Astrocyte (in vitro differentiated cells and primary cell): ENCODE measurements at regions not wholly inside any gene's neighbourhood (a gene's known extent, or its start where the extent isn't known, plus 50 kb on each side); places are given as distances from the start of the nearest gene placed in this dataset.

Source experiments
- CTCF ChIP-seq: IDR thresholded peaks from 2 replicates; pipeline ENCODE4 v1.5.1; 2011; ENCODE audit warnings: low read depth, mild to moderate bottlenecking, inconsistent platforms, low read length, moderate library complexity; ENCODE audit not compliant: insufficient read depth
- EZH2 ChIP-seq: IDR thresholded peaks from 2 replicates; pipeline ENCODE4 v1.6.1; 2012; ENCODE audit warnings: mild to moderate bottlenecking, low read length, inconsistent platforms; ENCODE audit not compliant: insufficient read depth

- no peak for TF ChIP-seq CTCF
- TF ChIP-seq EZH2: no peak
These were observed 55.9 kb upstream of the SEC16B start for GRCh38 chr1:178025613-178026356.
